ENCODE measurements at regions not wholly inside any gene's neighbourhood (a gene's known extent, or its start where the extent isn't known, plus 50 kb on each side); places are given as distances from the start of the nearest gene placed in this dataset.

DNA sequence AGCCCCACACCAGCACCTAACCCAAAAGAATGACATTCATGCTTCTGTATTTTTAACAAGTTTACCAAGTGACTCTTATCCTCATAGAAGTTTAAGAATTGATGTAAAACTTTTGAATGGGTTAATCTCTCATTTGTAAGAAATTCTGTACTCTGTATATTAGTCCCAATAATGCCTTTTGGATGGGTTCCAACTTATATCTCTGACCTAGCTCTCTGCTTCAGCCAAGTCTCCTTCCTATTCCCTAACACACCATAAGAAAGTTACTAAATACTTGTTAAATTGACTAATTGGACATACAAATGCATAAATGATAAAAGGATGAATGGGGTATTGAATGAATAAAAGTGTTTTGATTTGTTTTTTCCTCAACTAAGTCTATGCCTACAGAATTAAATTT is 557.3 kb downstream of the TMTC2 start:
- TF ChIP-seq SUZ12 (IDR thresholded peaks at IDR 0.05; ENCODE audit: extremely low read depth, insufficient read depth, insufficient read length) (no peak), ZNF274 (IDR thresholded peaks at IDR 0.05; ENCODE audit: low read depth, low read length) (no peak)
